Epithelial cell of esophagus (primary cell): ENCODE measurements at regions not wholly inside any gene's neighbourhood (a gene's known extent, or its start where the extent isn't known, plus 50 kb on each side); places are given as distances from the start of the nearest gene placed in this dataset.

Source experiments
- DNase-seq: peaks from one replicate; pipeline ENCODE4 v3.0.0; 2010; ENCODE audit warnings: low read depth
- H3K4me3 ChIP-seq: 2 replicates; pipeline ENCODE4 v1.5.1; 2011; ENCODE audit warnings: mild to moderate bottlenecking, low read length, control low read depth
- TF ChIP-seq, protein P1 (sequence below): IDR thresholded peaks from 2 replicates; pipeline ENCODE4 v1.5.1; 2011; ENCODE audit warnings: low read depth, mild to moderate bottlenecking, low read length, control low read depth, inconsistent platforms; ENCODE audit not compliant: insufficient read depth; ENCODE audit errors: missing control alignments

DNA sequence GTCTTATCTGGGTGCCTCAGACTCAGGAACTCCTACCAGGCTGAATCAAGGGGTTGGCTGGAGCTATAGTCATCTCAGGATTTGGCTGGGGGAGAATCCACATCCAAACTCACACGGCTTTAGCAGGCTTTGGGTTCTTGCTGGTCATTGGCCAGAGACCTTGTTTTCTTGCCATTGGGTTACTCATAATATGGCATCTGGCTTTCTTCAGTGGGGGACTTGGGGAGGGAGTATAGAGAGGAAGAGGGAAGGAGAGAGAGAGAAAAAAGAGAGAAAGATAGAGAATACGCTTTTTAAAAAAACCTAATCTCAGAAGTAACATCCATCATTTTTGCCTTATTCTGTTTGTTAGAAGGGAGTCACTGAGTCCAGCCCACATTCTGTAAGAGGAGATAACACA is 191.5 kb upstream of the SHISA6 start:
- H3K4me3 ChIP-seq, result no peak overlapping the region
- TF ChIP-seq, protein P1, sequence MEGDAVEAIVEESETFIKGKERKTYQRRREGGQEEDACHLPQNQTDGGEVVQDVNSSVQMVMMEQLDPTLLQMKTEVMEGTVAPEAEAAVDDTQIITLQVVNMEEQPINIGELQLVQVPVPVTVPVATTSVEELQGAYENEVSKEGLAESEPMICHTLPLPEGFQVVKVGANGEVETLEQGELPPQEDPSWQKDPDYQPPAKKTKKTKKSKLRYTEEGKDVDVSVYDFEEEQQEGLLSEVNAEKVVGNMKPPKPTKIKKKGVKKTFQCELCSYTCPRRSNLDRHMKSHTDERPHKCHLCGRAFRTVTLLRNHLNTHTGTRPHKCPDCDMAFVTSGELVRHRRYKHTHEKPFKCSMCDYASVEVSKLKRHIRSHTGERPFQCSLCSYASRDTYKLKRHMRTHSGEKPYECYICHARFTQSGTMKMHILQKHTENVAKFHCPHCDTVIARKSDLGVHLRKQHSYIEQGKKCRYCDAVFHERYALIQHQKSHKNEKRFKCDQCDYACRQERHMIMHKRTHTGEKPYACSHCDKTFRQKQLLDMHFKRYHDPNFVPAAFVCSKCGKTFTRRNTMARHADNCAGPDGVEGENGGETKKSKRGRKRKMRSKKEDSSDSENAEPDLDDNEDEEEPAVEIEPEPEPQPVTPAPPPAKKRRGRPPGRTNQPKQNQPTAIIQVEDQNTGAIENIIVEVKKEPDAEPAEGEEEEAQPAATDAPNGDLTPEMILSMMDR, result no peak
- DNase-seq, result no peak

DNA sequence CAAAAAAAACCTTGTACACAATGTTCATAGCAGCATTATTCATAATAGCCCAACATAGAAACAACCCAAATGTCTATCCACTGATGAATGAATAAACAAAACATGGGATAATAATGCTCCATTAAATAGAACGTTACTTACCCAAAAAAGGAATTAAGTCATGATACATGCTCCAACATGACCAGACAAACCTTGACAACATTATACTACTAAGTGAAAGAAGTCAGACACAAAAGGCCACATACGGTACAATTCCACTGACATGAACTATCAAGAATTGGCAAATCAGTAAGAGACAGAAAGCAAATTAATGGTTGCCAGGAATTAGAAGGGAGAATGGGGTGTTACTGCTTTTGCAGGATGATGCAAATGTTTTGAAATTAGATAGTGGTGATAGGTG is 193.8 kb upstream of the SHISA6 start:
- H3K4me3 ChIP-seq, result no peak overlapping the region
- no peak for DNase-seq
- TF ChIP-seq, protein P1, result no peak

DNA sequence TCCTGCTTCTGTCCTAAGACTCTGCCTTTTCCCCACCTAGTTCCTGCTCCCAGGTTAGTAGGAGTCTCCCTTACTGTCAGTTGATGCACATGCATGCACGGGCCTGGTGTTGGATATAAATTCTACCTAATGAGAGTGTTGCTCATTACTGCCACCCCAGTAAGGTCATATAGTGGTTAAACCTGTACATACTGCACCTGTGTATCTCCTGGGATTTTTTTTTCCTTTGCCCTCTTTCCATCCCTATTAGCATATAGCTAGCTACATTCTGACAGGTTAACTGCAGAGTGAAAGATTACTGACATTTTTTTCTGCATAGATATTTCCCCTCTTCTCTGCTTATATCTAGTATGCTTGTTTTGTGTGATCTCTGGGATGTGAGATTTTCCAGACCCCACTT is 201.5 kb upstream of the PIRT start:
- TF ChIP-seq, protein P1, result no peak
- no peak overlapping the region for H3K4me3 ChIP-seq
- no peak for DNase-seq

DNA sequence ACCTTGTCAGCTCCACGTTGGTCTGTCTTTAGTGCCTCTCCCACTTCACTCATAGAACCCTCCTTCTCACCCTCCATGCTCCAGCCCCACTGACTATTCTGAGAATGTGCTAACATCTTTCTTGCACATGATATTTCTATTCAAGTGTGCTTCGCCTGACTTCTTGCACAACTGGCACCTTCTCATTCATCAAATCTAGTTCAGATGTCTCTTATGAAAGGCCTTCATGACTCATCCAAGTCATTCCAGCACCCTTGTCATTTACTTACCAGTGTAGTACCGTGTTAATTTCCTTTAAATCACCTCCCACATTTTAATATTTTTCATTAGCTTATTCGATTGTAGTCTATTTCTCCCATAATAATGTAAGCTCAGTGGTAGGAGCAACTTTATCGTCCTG is 197.8 kb upstream of the PIRT start:
- DNase-seq, result peak; percentile 2
- H3K4me3 ChIP-seq, result no peak overlapping the region
- TF ChIP-seq, protein P1, result no peak

DNA sequence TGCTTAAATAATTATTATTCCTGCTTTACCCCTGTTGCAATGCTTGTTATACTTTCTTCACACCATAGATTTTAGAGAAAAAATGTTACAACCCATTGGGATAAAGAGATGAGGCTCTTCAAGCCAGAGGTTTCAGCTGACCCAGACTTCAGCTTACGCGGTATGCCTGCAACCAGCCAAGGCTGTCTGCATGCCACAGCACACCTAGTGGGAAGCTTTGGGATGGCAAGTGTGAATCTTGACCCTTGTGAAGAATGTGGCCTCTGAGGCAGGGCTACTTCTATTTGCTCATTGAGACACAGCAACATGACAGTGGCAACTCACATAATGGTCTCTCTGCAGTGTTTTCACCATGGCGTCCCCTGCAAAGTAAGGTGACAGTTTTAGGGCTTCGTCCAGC is 193.9 kb upstream of the PIRT start:
- no peak for DNase-seq
- no peak overlapping the region for H3K4me3 ChIP-seq
- TF ChIP-seq, protein P1, result no peak

DNA sequence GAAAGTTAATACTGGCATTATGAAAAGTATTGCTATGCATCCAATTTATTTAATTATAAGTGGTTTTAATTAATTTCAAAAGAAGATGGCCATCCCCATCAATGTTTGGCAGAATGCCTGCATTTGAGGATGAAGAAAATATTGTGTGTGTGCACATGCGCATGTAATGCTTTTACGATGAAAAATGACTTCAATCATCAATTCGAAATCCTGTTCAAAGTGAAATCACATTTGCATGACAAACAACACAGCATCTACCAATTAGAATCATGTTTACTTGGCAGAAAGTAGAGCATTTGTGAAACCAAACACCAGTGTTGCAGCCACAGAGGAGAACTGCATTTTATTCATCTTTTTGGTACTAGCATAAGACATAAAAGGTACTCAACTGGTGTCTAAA is 191.9 kb upstream of the PIRT start:
- TF ChIP-seq, protein P1, result no peak
- no peak for DNase-seq
- H3K4me3 ChIP-seq, result no peak overlapping the region

DNA sequence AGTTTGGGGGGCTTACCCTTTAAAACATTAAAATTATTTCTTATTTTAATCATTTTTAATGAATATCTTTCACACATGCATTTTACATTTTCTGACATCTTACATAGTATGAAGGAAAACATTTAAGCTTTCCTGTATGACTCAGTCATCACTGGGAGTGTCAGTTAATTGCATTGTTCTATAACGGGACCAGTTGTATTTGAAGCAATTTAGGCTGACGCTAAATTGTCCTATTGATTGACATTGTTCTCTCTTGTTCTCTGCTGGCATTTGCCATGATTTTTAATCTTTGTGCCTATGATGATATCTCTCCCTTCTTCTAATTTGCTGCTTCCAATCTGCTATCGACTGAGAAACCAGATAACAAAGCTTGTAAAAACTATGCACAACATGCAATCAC is 190.5 kb upstream of the PIRT start:
- TF ChIP-seq, protein P1, result no peak
- no peak for DNase-seq
- no peak overlapping the region for H3K4me3 ChIP-seq
